ENCODE measurements at regions not wholly inside any gene's neighbourhood (a gene's known extent, or its start where the extent isn't known, plus 50 kb on each side); places are given as distances from the start of the nearest gene placed in this dataset.

GRCh38 chr6:148239801-148240460 is 102.7 kb upstream of the SASH1 start:
- Histone ChIP-seq H3K27ac (no peak overlapping the region), H3K9ac (ENCODE audit: low read depth in 2 of 2, low read length in 2 of 2) (no peak overlapping the region), H3K27me3 (no peaks in the 10 kb centered on the region), H3K4me1 (no peaks in the 10 kb centered on the region), H3K4me3 (no peak overlapping the region), H3K36me3 (no peaks in the 10 kb centered on the region), H3K9me3 (no peaks in the 10 kb centered on the region)
- TF ChIP-seq, protein P1, sequence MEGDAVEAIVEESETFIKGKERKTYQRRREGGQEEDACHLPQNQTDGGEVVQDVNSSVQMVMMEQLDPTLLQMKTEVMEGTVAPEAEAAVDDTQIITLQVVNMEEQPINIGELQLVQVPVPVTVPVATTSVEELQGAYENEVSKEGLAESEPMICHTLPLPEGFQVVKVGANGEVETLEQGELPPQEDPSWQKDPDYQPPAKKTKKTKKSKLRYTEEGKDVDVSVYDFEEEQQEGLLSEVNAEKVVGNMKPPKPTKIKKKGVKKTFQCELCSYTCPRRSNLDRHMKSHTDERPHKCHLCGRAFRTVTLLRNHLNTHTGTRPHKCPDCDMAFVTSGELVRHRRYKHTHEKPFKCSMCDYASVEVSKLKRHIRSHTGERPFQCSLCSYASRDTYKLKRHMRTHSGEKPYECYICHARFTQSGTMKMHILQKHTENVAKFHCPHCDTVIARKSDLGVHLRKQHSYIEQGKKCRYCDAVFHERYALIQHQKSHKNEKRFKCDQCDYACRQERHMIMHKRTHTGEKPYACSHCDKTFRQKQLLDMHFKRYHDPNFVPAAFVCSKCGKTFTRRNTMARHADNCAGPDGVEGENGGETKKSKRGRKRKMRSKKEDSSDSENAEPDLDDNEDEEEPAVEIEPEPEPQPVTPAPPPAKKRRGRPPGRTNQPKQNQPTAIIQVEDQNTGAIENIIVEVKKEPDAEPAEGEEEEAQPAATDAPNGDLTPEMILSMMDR (IDR thresholded peaks at IDR 0.05): no peak
- intact Hi-C loops (cut with DNase I): no loop called here
- DNase-seq: no peak

GRCh38 chr6:148240461-148240840 is 102.2 kb upstream of the SASH1 start:
- Histone ChIP-seq H3K9me3 (no peaks in the 10 kb centered on the region), H3K36me3 (no peaks in the 10 kb centered on the region), H3K4me3 (no peak overlapping the region), H3K9ac (ENCODE audit: low read depth in 2 of 2, low read length in 2 of 2) (no peak overlapping the region), H3K4me1 (no peaks in the 10 kb centered on the region), H3K27ac (no peak overlapping the region), H3K27me3 (no peaks in the 10 kb centered on the region)
- DNase-seq: no peak
- TF ChIP-seq, protein P1 (IDR thresholded peaks at IDR 0.05): no peak
- intact Hi-C loops (cut with DNase I): no loop called here

- Histone ChIP-seq H3K36me3 (no peaks in the 10 kb centered on the region), H3K9ac (ENCODE audit: low read depth in 2 of 2, low read length in 2 of 2) (no peak overlapping the region), H3K4me1 (no peaks in the 10 kb centered on the region), H3K27me3 (no peaks in the 10 kb centered on the region), H3K27ac (no peak overlapping the region), H3K4me3 (no peak overlapping the region), H3K9me3 (no peaks in the 10 kb centered on the region)
- TF ChIP-seq, protein P1 (IDR thresholded peaks at IDR 0.05): no peak
- no peak for DNase-seq
- intact Hi-C loops (cut with DNase I): no loop called here
Observed at GRCh38 chr6:148240861-148241477, 101.7 kb upstream of the SASH1 start.

GRCh38 chr6:148242180-148242579 is 100.5 kb upstream of the SASH1 start:
- intact Hi-C loops (cut with DNase I): no loop called here
- H3K27ac ChIP-seq: no peak overlapping the region
- TF ChIP-seq, protein P1 (IDR thresholded peaks at IDR 0.05): no peak
- H3K9ac ChIP-seq (ENCODE audit: low read depth in 2 of 2, low read length in 2 of 2): no peak overlapping the region
- H3K4me1 ChIP-seq: no peaks in the 10 kb centered on the region
- H3K9me3 ChIP-seq: no peaks in the 10 kb centered on the region
- H3K27me3 ChIP-seq: no peaks in the 10 kb centered on the region
- DNase-seq: no peak
- H3K4me3 ChIP-seq: no peak overlapping the region
- H3K36me3 ChIP-seq: no peaks in the 10 kb centered on the region

DNA sequence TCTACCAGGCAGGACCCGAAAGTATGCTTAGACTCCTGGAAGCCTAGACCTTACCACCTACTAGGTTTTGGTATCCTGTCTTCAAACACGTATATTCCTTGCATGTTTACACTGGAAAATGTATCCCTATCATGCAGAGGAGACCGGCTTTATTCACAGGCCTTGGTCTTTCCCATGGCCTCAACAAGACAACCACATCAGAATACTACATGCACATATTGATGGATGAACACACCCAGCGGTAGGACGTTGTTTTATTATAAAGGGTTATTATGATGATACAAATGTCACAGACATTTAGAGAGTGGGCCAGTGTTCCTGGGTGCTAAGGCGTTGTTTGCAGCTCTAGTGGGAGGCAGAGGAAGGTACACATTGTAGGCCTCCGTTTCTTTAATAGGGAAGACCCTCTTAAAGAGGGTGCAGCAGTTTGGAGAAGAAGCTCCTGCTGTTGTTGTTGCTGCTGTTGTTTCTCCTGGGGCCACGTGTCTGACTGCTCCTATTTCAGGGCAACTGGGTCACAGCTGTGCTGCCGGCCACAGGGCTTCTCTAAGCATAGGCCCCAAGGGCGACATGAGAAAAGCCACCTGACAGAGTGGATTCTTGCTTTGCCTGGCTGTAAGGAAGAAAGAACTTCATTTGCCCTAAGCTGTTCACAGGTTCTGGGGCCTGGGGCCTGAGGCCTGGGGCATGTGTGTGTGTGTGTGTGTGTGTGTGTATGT is 98.3 kb upstream of the SASH1 start:
- no peaks in the 10 kb centered on the region for H3K9me3 ChIP-seq

More for the DNA sequence above, 98.3 kb upstream of the SASH1 start:
- no peak for DNase-seq
- Histone ChIP-seq H3K27me3 (no peaks in the 10 kb centered on the region), H3K9ac (ENCODE audit: low read depth in 2 of 2, low read length in 2 of 2) (no peak overlapping the region), H3K27ac (no peak overlapping the region), H3K36me3 (no peaks in the 10 kb centered on the region), H3K4me1 (no peaks in the 10 kb centered on the region), H3K4me3 (no peak overlapping the region)
- TF ChIP-seq, protein P1 (IDR thresholded peaks at IDR 0.05): no peak
- intact Hi-C loops (cut with DNase I): no loop called here

All from colonic mucosa (tissue), 4 donors.